ENCODE measurements at regions not wholly inside any gene's neighbourhood (a gene's known extent, or its start where the extent isn't known, plus 50 kb on each side); places are given as distances from the start of the nearest gene placed in this dataset.

- no peak for TF ChIP-seq CTCF (IDR thresholded peaks at IDR 0.05; ENCODE audit: insufficient read depth, low read length, poor library complexity, severe bottlenecking)
- TF ChIP-seq EZH2phosphoT487 (conservative IDR thresholded peaks at IDR 0.05; ENCODE audit: low read length) = no peak
Observed at GRCh38 chr6:85010865-85011264, 246.5 kb upstream of the TBX18 start.
